ENCODE measurements at regions not wholly inside any gene's neighbourhood (a gene's known extent, or its start where the extent isn't known, plus 50 kb on each side); places are given as distances from the start of the nearest gene placed in this dataset.

GRCh38 chr4:23016981-23017380 is 324.2 kb downstream of the GBA3 start:
- ChIA-PET POLR2A (no interaction called here), CTCF (no interaction called here)
- intact Hi-C loops (cut with micrococcal nuclease) = no loop called here
- no peak overlapping the region for H3K27ac Mint-ChIP-seq
- Histone ChIP-seq H3K36me3 (replicated peaks in 1 of 2; ENCODE audit: control extremely low read depth in 1 of 2, control insufficient read depth in 1 of 2, extremely low read depth in 1 of 2, insufficient read depth in 2 of 2, low read length in 1 of 2) (no peaks in the 10 kb centered on the region), H3K4me1 (ENCODE audit: control insufficient read depth in 2 of 2, insufficient read depth in 2 of 2, low read length in 2 of 2) (no peaks in the 10 kb centered on the region), H3K9ac (ENCODE audit: low read length) (no peak overlapping the region), H3K27me3 (replicated peaks in 1 of 4; ENCODE audit: control extremely low read depth in 1 of 4, control insufficient read depth in 3 of 4, insufficient read depth in 4 of 4, low read length in 3 of 4) (no peaks in the 10 kb centered on the region), H3K79me2 (ENCODE audit: control insufficient read depth, insufficient read depth, low read length) (no peaks in the 10 kb centered on the region), H4K20me1 (ENCODE audit: control insufficient read depth, insufficient read depth, low read length, poor library complexity, severe bottlenecking) (no peaks in the 10 kb centered on the region), H3K4me2 (replicated peaks; ENCODE audit: low read depth, low read length, poor library complexity, severe bottlenecking) (no peak overlapping the region), H3K9me3 (ENCODE audit: control extremely low read depth in 1 of 3, control insufficient read depth in 2 of 3, insufficient read depth in 1 of 3, low read length in 2 of 3) (no peaks in the 10 kb centered on the region), H3K27ac (ENCODE audit: low read length in 2 of 2) (no peak overlapping the region), H3K4me3 (ENCODE audit: control extremely low read depth in 1 of 5, extremely low read depth in 1 of 5, insufficient read depth in 1 of 5, low read depth in 2 of 5, low read length in 4 of 5) (no peak overlapping the region), H2AFZ (ENCODE audit: insufficient read depth, low read depth, low read length, poor library complexity, severe bottlenecking) (no peak overlapping the region)
- ATAC-seq (ENCODE audit: low read depth) (no peak), DNase-seq (no peak)
- no CpG with 5 or more reads among the region's 1 CpG for WGBS (ENCODE audit: insufficient coverage)
- no peaks in the 10 kb centered on the region for H3K27me3 Mint-ChIP-seq
- TF ChIP-seq CTCF (IDR thresholded peaks at IDR 0.05) (no peak), EZH2 (IDR thresholded peaks at IDR 0.05; ENCODE audit: borderline replicate concordance, insufficient read depth, low read depth, low read length, poor library complexity, severe bottlenecking) (no peak)
- H3K4me3 Mint-ChIP-seq = no peak overlapping the region
- H3K4me1 Mint-ChIP-seq = no peaks in the 10 kb centered on the region
- no peaks in the 10 kb centered on the region for H3K9me3 Mint-ChIP-seq (ENCODE audit: insufficient read depth)

GRCh38 chr4:23015821-23016220 is 323.1 kb downstream of the GBA3 start:
- CTCF ChIA-PET = no interaction called here

More at GRCh38 chr4:23015821-23016220, 323.1 kb downstream of the GBA3 start:
- intact Hi-C loops (cut with micrococcal nuclease) = no loop called here
- ATAC-seq (ENCODE audit: low read depth) (no peak), DNase-seq (no peak)
- POLR2A ChIA-PET = no interaction called here
- H3K27ac Mint-ChIP-seq = no peak overlapping the region
- H3K4me2 ChIP-seq (replicated peaks; ENCODE audit: low read depth, low read length, poor library complexity, severe bottlenecking) = no peak overlapping the region
- no peak overlapping the region for H3K27ac ChIP-seq (ENCODE audit: low read length in 2 of 2)
- no peak overlapping the region for H3K4me3 Mint-ChIP-seq
- no peak overlapping the region for H2AFZ ChIP-seq (ENCODE audit: insufficient read depth, low read depth, low read length, poor library complexity, severe bottlenecking)
- H3K4me1 ChIP-seq (ENCODE audit: control insufficient read depth in 2 of 2, insufficient read depth in 2 of 2, low read length in 2 of 2) = no peaks in the 10 kb centered on the region
- H3K36me3 ChIP-seq (replicated peaks in 1 of 2; ENCODE audit: control extremely low read depth in 1 of 2, control insufficient read depth in 1 of 2, extremely low read depth in 1 of 2, insufficient read depth in 2 of 2, low read length in 1 of 2) = no peaks in the 10 kb centered on the region
- no peaks in the 10 kb centered on the region for H3K9me3 ChIP-seq (ENCODE audit: control extremely low read depth in 1 of 3, control insufficient read depth in 2 of 3, insufficient read depth in 1 of 3, low read length in 2 of 3)
- no peaks in the 10 kb centered on the region for H3K9me3 Mint-ChIP-seq (ENCODE audit: insufficient read depth)
- no peaks in the 10 kb centered on the region for H3K27me3 ChIP-seq (replicated peaks in 1 of 4; ENCODE audit: control extremely low read depth in 1 of 4, control insufficient read depth in 3 of 4, insufficient read depth in 4 of 4, low read length in 3 of 4)
- no peak overlapping the region for H3K4me3 ChIP-seq (ENCODE audit: control extremely low read depth in 1 of 5, extremely low read depth in 1 of 5, insufficient read depth in 1 of 5, low read depth in 2 of 5, low read length in 4 of 5)
- no peaks in the 10 kb centered on the region for H3K79me2 ChIP-seq (ENCODE audit: control insufficient read depth, insufficient read depth, low read length)
- no peaks in the 10 kb centered on the region for H3K4me1 Mint-ChIP-seq
- no peaks in the 10 kb centered on the region for H3K27me3 Mint-ChIP-seq
- no peaks in the 10 kb centered on the region for H4K20me1 ChIP-seq (ENCODE audit: control insufficient read depth, insufficient read depth, low read length, poor library complexity, severe bottlenecking)
- H3K9ac ChIP-seq (ENCODE audit: low read length) = no peak overlapping the region
- TF ChIP-seq EZH2 (IDR thresholded peaks at IDR 0.05; ENCODE audit: borderline replicate concordance, insufficient read depth, low read depth, low read length, poor library complexity, severe bottlenecking) (no peak), CTCF (IDR thresholded peaks at IDR 0.05) (no peak)
